Astrocyte (in vitro differentiated cells and primary cell): ENCODE measurements at regions not wholly inside any gene's neighbourhood (a gene's known extent, or its start where the extent isn't known, plus 50 kb on each side); places are given as distances from the start of the nearest gene placed in this dataset.

Source experiments
- DNase-seq: peaks from one replicate; pipeline ENCODE4 v3.0.0-alpha.2; 2010; ENCODE audit warnings: low read depth
- FAIRE-seq: peaks from 2 replicates; lab custom pipeline; 2011; peaks lifted over from hg19 to GRCh38; lab: Jason Lieb, UNC
- H2AFZ ChIP-seq: 2 replicates; pipeline ENCODE4 v1.6.0; 2012; ENCODE audit warnings: low read depth, low read length, inconsistent platforms
- H3K27ac ChIP-seq: 2 replicates; pipeline ENCODE4 v1.5.1; 2011; ENCODE audit warnings: low read depth, low read length, inconsistent platforms
- H3K27me3 ChIP-seq: 2 replicates; pipeline ENCODE4 v1.6.0; 2011; ENCODE audit warnings: low read length, inconsistent platforms; ENCODE audit not compliant: insufficient read depth
- H3K36me3 ChIP-seq: 2 replicates; pipeline ENCODE4 v1.5.1; 2011; ENCODE audit warnings: low read length, inconsistent platforms; ENCODE audit not compliant: insufficient read depth
- H3K4me1 ChIP-seq: 2 replicates; pipeline ENCODE4 v1.5.1; 2011; ENCODE audit warnings: low read length, inconsistent platforms; ENCODE audit not compliant: insufficient read depth
- H3K4me2 ChIP-seq: 2 replicates; pipeline ENCODE4 v1.6.0; 2012; ENCODE audit warnings: low read length, inconsistent platforms
- H3K4me3 ChIP-seq: 2 replicates; pipeline ENCODE4 v1.5.1; 2011; ENCODE audit warnings: low read depth, mild to moderate bottlenecking, low read length, inconsistent platforms; ENCODE audit not compliant: insufficient read depth
- H3K79me2 ChIP-seq: 2 replicates; pipeline ENCODE4 v1.6.0; 2012; ENCODE audit warnings: mild to moderate bottlenecking, low read length, inconsistent platforms; ENCODE audit not compliant: insufficient read depth
- H3K9ac ChIP-seq: 2 replicates; pipeline ENCODE4 v1.6.0; 2012; ENCODE audit warnings: mild to moderate bottlenecking, low read length, inconsistent platforms
- H3K9me3 ChIP-seq: 2 replicates; pipeline ENCODE4 v1.5.1; 2012; ENCODE audit warnings: low read depth, mild to moderate bottlenecking, low read length, inconsistent platforms; ENCODE audit not compliant: insufficient read depth
- H4K20me1 ChIP-seq: 2 replicates; pipeline ENCODE4 v1.6.0; 2012; ENCODE audit warnings: low read length, inconsistent platforms; ENCODE audit not compliant: insufficient read depth
- H3K27ac Mint-ChIP-seq: one replicate; pipeline ENCODE4 v1.8.0; 2021; ENCODE audit warnings: mild to moderate bottlenecking, mixed read lengths; ENCODE audit not compliant: unreplicated experiment
- H3K27me3 Mint-ChIP-seq: one replicate; pipeline ENCODE4 v1.8.0; 2021; ENCODE audit warnings: low read depth, mixed read lengths; ENCODE audit not compliant: unreplicated experiment
- H3K36me3 Mint-ChIP-seq: one replicate; pipeline ENCODE4 v1.8.0; 2021; ENCODE audit warnings: low read depth, mixed read lengths; ENCODE audit not compliant: unreplicated experiment
- H3K4me1 Mint-ChIP-seq: one replicate; pipeline ENCODE4 v1.8.0; 2021; ENCODE audit warnings: low read depth, mixed read lengths; ENCODE audit not compliant: unreplicated experiment
- H3K4me3 Mint-ChIP-seq: one replicate; pipeline ENCODE4 v1.8.0; 2021; ENCODE audit warnings: mild to moderate bottlenecking, moderate library complexity, mixed read lengths; ENCODE audit not compliant: unreplicated experiment
- H3K9me3 Mint-ChIP-seq: one replicate; pipeline ENCODE4 v1.8.0; 2021; ENCODE audit warnings: mild to moderate bottlenecking, mixed read lengths; ENCODE audit not compliant: unreplicated experiment
- EZH2 ChIP-seq: IDR thresholded peaks from 2 replicates; pipeline ENCODE4 v1.6.1; 2012; ENCODE audit warnings: mild to moderate bottlenecking, low read length, inconsistent platforms; ENCODE audit not compliant: insufficient read depth
- TF ChIP-seq, protein P1 (sequence below): IDR thresholded peaks from 2 replicates; pipeline ENCODE4 v1.5.1; 2011; ENCODE audit warnings: low read depth, mild to moderate bottlenecking, inconsistent platforms, low read length, moderate library complexity; ENCODE audit not compliant: insufficient read depth

- Mint-ChIP-seq H3K27ac (no peak overlapping the region), H3K9me3 (no peaks in the 10 kb centered on the region), H3K4me1 (peaks cover 11% of the 10 kb centered on the region), H3K27me3 (no peaks in the 10 kb centered on the region), H3K4me3 (no peak overlapping the region), H3K36me3 (no peaks in the 10 kb centered on the region)
- Histone ChIP-seq H3K27me3 (no peaks in the 10 kb centered on the region), H3K36me3 (no peaks in the 10 kb centered on the region), H4K20me1 (no peaks in the 10 kb centered on the region), H3K4me2 (no peak overlapping the region), H3K27ac (no peak overlapping the region), H3K9me3 (no peaks in the 10 kb centered on the region), H3K4me1 (no peaks in the 10 kb centered on the region), H3K4me3 (no peak overlapping the region), H2AFZ (no peak overlapping the region), H3K79me2 (no peaks in the 10 kb centered on the region), H3K9ac (no peak overlapping the region)
- TF ChIP-seq, protein P1, sequence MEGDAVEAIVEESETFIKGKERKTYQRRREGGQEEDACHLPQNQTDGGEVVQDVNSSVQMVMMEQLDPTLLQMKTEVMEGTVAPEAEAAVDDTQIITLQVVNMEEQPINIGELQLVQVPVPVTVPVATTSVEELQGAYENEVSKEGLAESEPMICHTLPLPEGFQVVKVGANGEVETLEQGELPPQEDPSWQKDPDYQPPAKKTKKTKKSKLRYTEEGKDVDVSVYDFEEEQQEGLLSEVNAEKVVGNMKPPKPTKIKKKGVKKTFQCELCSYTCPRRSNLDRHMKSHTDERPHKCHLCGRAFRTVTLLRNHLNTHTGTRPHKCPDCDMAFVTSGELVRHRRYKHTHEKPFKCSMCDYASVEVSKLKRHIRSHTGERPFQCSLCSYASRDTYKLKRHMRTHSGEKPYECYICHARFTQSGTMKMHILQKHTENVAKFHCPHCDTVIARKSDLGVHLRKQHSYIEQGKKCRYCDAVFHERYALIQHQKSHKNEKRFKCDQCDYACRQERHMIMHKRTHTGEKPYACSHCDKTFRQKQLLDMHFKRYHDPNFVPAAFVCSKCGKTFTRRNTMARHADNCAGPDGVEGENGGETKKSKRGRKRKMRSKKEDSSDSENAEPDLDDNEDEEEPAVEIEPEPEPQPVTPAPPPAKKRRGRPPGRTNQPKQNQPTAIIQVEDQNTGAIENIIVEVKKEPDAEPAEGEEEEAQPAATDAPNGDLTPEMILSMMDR = no peak
- no peak for TF ChIP-seq EZH2
- no peak for FAIRE-seq
- no peak for DNase-seq
Measured at GRCh38 chr3:66907136-66907535, 91.0 kb upstream of the KBTBD8 start.

DNA sequence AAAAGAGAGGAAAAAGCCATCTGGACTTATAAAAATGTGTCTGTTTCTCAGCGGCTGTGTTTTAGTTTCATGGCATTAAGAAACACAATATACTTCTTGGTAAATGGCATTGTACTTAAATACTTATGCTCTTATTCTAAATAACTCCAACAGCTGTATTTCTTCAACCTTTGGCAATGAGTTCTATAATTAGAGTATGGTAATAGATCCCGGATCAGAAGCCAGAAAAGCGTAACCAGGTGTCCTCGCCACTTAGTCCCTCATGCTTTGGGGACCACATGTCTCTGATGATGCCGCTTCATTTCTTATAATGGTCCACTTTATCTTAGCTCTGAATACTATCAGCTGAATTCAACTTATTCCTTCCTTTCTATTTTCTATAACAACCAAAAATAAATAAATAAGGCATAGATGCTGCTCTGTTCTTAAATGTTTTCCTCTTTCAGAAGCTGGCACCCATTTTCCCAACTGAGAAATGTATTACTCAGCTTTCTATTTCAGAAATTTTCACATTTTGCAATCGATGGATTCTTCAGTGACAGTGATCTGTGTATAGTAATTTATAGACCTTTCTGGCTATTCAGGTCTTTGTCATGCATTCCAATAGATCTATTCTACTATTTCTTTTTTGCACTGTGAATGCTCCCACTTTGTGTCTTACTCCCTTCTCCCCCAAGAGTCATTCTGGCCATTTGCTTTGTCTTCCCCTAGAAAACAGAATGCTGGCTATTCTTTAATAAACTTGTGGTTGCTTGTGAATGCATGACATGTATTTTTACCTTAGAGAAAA is 87.6 kb upstream of the KBTBD8 start:
- Histone ChIP-seq H3K27me3 (no peaks in the 10 kb centered on the region), H3K36me3 (no peaks in the 10 kb centered on the region), H3K27ac (no peak overlapping the region), H3K9ac (no peak overlapping the region), H3K79me2 (no peaks in the 10 kb centered on the region), H3K4me1 (no peaks in the 10 kb centered on the region), H3K9me3 (peaks cover 3% of the 10 kb centered on the region), H3K4me3 (no peak overlapping the region), H2AFZ (no peak overlapping the region), H3K4me2 (no peak overlapping the region), H4K20me1 (no peaks in the 10 kb centered on the region)
- Mint-ChIP-seq H3K4me1 (no peaks in the 10 kb centered on the region), H3K4me3 (no peak overlapping the region), H3K27ac (no peak overlapping the region), H3K27me3 (no peaks in the 10 kb centered on the region), H3K36me3 (no peaks in the 10 kb centered on the region), H3K9me3 (peaks cover 4% of the 10 kb centered on the region)
- no peak for FAIRE-seq
- TF ChIP-seq, protein P1 = no peak
- TF ChIP-seq EZH2 = no peak
- no peak for DNase-seq

- H3K4me3 ChIP-seq = no peak overlapping the region
- H2AFZ ChIP-seq = no peak overlapping the region
- no peak overlapping the region for H3K4me2 ChIP-seq
- H3K9ac ChIP-seq = no peak overlapping the region
- H3K9me3 Mint-ChIP-seq = peaks cover 6% of the 10 kb centered on the region
- no peaks in the 10 kb centered on the region for H3K27me3 Mint-ChIP-seq
- no peaks in the 10 kb centered on the region for H3K4me1 Mint-ChIP-seq
- no peak overlapping the region for H3K27ac ChIP-seq
- H3K36me3 ChIP-seq = no peaks in the 10 kb centered on the region
- no peaks in the 10 kb centered on the region for H3K79me2 ChIP-seq
- no peak overlapping the region for H3K27ac Mint-ChIP-seq
- no peaks in the 10 kb centered on the region for H3K36me3 Mint-ChIP-seq
- H3K4me1 ChIP-seq = no peaks in the 10 kb centered on the region
- TF ChIP-seq, protein P1 = no peak
- no peak for TF ChIP-seq EZH2
- DNase-seq (no peak), FAIRE-seq (no peak)
- H3K27me3 ChIP-seq = no peaks in the 10 kb centered on the region
- no peak overlapping the region for H3K4me3 Mint-ChIP-seq
- no peaks in the 10 kb centered on the region for H4K20me1 ChIP-seq
- peaks cover 3% of the 10 kb centered on the region for H3K9me3 ChIP-seq
Measured at GRCh38 chr3:66912306-66912705, 85.8 kb upstream of the KBTBD8 start.
